ENCODE measurements at regions not wholly inside any gene's neighbourhood (a gene's known extent, or its start where the extent isn't known, plus 50 kb on each side); places are given as distances from the start of the nearest gene placed in this dataset.

DNA sequence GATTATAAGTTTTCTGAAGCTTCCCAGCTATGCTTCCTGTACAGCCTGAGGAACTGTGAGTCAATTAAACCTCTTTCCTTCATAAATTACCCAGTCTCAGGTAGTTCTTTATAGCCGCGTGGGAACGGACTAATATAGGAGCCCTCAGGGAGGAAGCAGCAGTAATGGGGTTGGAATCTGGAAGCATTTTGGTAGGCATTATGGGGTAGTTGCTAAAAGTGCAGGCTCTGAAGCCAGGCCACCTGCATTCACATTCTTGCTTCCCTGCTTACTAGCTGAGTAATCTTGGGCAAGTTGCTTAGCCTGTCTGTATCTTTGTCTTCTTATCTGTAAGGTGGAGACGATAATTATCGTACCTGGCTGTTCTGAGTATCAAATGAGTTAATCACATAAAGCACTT is 137.9 kb upstream of the NHS start (continued):
- TF ChIP-seq, protein P1, sequence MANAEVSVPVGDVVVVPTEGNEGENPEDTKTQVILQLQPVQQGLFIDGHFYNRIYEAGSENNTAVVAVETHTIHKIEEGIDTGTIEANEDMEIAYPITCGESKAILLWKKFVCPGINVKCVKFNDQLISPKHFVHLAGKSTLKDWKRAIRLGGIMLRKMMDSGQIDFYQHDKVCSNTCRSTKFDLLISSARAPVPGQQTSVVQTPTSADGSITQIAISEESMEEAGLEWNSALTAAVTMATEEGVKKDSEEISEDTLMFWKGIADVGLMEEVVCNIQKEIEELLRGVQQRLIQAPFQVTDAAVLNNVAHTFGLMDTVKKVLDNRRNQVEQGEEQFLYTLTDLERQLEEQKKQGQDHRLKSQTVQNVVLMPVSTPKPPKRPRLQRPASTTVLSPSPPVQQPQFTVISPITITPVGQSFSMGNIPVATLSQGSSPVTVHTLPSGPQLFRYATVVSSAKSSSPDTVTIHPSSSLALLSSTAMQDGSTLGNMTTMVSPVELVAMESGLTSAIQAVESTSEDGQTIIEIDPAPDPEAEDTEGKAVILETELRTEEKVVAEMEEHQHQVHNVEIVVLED (CRISPR knock-in tag; IDR thresholded peaks at IDR 0.05), result no peak
- no peak for TF ChIP-seq MNT (conservative IDR thresholded peaks at IDR 0.05)
- TF ChIP-seq, protein P2, sequence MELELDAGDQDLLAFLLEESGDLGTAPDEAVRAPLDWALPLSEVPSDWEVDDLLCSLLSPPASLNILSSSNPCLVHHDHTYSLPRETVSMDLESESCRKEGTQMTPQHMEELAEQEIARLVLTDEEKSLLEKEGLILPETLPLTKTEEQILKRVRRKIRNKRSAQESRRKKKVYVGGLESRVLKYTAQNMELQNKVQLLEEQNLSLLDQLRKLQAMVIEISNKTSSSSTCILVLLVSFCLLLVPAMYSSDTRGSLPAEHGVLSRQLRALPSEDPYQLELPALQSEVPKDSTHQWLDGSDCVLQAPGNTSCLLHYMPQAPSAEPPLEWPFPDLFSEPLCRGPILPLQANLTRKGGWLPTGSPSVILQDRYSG (tag; conservative IDR thresholded peaks at IDR 0.05; ENCODE audit: low read depth), result no peak

- no peaks in the 10 kb centered on the region for H3K4me1 ChIP-seq (replicated peaks in 1 of 2; ENCODE audit: control insufficient read depth in 2 of 2, insufficient read depth in 2 of 2, low read length in 2 of 2)
- H3K36me3 ChIP-seq (ENCODE audit: control insufficient read depth, insufficient read depth, low read length), result no peaks in the 10 kb centered on the region
- no peak overlapping the region for H3K27ac ChIP-seq (ENCODE audit: extremely low read depth, low read depth, low read length)
- H3K9ac ChIP-seq (ENCODE audit: insufficient read depth in 1 of 2, low read depth in 2 of 2, low read length in 2 of 2), result no peak overlapping the region
- H3K79me2 ChIP-seq (ENCODE audit: control insufficient read depth, insufficient read depth, low read length), result no peaks in the 10 kb centered on the region
- FAIRE-seq (no peak), ATAC-seq (peak; percentile 77), DNase-seq (ENCODE audit: extremely low read depth in 1 of 4, low spot score in 3 of 4) (peak; percentile 33 to 43 (median 37))
- no TSS peak for BruUV-seq (replicated peaks)
- no peaks in the 10 kb centered on the region for H3K27me3 ChIP-seq (ENCODE audit: control insufficient read depth in 2 of 2, insufficient read depth in 2 of 2, low read length in 2 of 2)
- no peak overlapping the region for H3K4me3 ChIP-seq
- H4K20me1 ChIP-seq (replicated peaks; ENCODE audit: control insufficient read depth, insufficient read depth, low read length), result no peaks in the 10 kb centered on the region
- POLR2A ChIA-PET, result no interaction called here
- CTCF ChIA-PET (ENCODE audit: low intra/inter-chr PET ratio), result interaction anchor here (0.6 kb wide), 1 partner anchor 969 kb away, joined by 3 read pairs; no protein-coding TSS in a partner anchor
- H3K4me2 ChIP-seq (ENCODE audit: insufficient read depth, low read length), result no peak overlapping the region
- H3K9me3 ChIP-seq (replicated peaks; ENCODE audit: control insufficient read depth, insufficient read depth, low read depth, low read length), result no peaks in the 10 kb centered on the region
- 0% methylated on average over 5 of the region's 5 CpGs for WGBS (ENCODE audit: insufficient coverage, low coverage, missing lambda C conversion rate)
- in situ Hi-C loops (cut with MboI), result no loop called here
- intact Hi-C loops (cut with micrococcal nuclease), result loop anchor here (1.0 kb wide), 1 partner anchor 349 kb away; no protein-coding TSS in a partner anchor
- H2AFZ ChIP-seq (ENCODE audit: low read depth, low read length), result no peak overlapping the region
- no peaks in the 10 kb centered on the region for H3K9me1 ChIP-seq (ENCODE audit: control insufficient read depth, insufficient read depth, low read length)
- peak in 1 of 2 experiments; percentile 66; a peak in 3 of 4 replicates for TF ChIP-seq RAD21 (CRISPR knock-in tag; conservative IDR thresholded peaks at IDR 0.05 in 1 of 2, IDR thresholded peaks at IDR 0.05 in 1 of 2)
- TF ChIP-seq, protein P3, sequence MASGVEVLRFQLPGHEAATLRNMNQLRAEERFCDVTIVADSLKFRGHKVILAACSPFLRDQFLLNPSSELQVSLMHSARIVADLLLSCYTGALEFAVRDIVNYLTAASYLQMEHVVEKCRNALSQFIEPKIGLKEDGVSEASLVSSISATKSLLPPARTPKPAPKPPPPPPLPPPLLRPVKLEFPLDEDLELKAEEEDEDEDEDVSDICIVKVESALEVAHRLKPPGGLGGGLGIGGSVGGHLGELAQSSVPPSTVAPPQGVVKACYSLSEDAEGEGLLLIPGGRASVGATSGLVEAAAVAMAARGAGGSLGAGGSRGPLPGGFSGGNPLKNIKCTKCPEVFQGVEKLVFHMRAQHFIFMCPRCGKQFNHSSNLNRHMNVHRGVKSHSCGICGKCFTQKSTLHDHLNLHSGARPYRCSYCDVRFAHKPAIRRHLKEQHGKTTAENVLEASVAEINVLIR (CRISPR knock-in tag; IDR thresholded peaks at IDR 0.05), result no peak
Observed at GRCh38 chrX:17242470-17242869, 132.5 kb upstream of the NHS start.
